ENCODE measurements at regions not wholly inside any gene's neighbourhood (a gene's known extent, or its start where the extent isn't known, plus 50 kb on each side); places are given as distances from the start of the nearest gene placed in this dataset.
"Not testable (repeated sequence)": the region's sequence is repeated elsewhere in the genome, so short reads cannot be mapped to it uniquely, and the experiment has no call there.

DNA sequence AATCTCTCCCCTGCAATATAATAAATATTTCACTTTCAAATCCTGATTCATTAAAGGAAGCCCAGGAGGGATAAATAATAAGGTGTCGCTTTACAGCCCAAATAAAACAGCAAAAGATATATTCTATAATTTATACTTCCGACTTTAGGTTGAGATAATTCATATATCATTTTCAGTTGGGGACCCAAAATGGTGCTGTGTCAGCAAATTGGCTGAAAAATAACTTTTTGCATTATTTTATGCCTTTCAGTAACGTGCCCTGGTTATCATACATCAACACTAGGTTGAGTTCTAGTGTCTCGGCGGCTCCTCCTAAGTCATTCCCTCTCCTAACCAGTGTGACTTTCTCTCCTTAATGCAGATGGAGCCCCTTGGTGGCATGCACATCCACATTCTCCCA lies 278.2 kb downstream of the NXPE2 start (continued):
- TF ChIP-seq, protein P1, sequence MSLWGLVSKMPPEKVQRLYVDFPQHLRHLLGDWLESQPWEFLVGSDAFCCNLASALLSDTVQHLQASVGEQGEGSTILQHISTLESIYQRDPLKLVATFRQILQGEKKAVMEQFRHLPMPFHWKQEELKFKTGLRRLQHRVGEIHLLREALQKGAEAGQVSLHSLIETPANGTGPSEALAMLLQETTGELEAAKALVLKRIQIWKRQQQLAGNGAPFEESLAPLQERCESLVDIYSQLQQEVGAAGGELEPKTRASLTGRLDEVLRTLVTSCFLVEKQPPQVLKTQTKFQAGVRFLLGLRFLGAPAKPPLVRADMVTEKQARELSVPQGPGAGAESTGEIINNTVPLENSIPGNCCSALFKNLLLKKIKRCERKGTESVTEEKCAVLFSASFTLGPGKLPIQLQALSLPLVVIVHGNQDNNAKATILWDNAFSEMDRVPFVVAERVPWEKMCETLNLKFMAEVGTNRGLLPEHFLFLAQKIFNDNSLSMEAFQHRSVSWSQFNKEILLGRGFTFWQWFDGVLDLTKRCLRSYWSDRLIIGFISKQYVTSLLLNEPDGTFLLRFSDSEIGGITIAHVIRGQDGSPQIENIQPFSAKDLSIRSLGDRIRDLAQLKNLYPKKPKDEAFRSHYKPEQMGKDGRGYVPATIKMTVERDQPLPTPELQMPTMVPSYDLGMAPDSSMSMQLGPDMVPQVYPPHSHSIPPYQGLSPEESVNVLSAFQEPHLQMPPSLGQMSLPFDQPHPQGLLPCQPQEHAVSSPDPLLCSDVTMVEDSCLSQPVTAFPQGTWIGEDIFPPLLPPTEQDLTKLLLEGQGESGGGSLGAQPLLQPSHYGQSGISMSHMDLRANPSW (CRISPR knock-in tag; conservative IDR thresholded peaks at IDR 0.05; ENCODE audit: low read depth), result no peak
- no peak for TF ChIP-seq SOX15 (CRISPR knock-in tag; IDR thresholded peaks at IDR 0.05)
- TF ChIP-seq, protein P2, sequence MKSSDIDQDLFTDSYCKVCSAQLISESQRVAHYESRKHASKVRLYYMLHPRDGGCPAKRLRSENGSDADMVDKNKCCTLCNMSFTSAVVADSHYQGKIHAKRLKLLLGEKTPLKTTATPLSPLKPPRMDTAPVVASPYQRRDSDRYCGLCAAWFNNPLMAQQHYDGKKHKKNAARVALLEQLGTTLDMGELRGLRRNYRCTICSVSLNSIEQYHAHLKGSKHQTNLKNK (CRISPR knock-in tag; IDR thresholded peaks at IDR 0.05), result no peak
- TF ChIP-seq PRRX2 (CRISPR knock-in tag; IDR thresholded peaks at IDR 0.05), result no peak
- TF ChIP-seq, protein P3, sequence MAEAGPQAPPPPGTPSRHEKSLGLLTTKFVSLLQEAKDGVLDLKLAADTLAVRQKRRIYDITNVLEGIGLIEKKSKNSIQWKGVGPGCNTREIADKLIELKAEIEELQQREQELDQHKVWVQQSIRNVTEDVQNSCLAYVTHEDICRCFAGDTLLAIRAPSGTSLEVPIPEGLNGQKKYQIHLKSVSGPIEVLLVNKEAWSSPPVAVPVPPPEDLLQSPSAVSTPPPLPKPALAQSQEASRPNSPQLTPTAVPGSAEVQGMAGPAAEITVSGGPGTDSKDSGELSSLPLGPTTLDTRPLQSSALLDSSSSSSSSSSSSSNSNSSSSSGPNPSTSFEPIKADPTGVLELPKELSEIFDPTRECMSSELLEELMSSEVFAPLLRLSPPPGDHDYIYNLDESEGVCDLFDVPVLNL (CRISPR knock-in tag; IDR thresholded peaks at IDR 0.05; ENCODE audit: borderline replicate concordance, low read depth), result no peak
- TF ChIP-seq NFE2L1 (CRISPR knock-in tag; IDR thresholded peaks at IDR 0.05), result no peak
- TF ChIP-seq ESRRA (CRISPR knock-in tag; IDR thresholded peaks at IDR 0.05; ENCODE audit: borderline replicate concordance), result no peak
- TF ChIP-seq MYBL2 (CRISPR knock-in tag; IDR thresholded peaks at IDR 0.05), result no peak
- TF ChIP-seq GTF2I (CRISPR knock-in tag; conservative IDR thresholded peaks at IDR 0.05), result no peak
- TF ChIP-seq, protein P4, sequence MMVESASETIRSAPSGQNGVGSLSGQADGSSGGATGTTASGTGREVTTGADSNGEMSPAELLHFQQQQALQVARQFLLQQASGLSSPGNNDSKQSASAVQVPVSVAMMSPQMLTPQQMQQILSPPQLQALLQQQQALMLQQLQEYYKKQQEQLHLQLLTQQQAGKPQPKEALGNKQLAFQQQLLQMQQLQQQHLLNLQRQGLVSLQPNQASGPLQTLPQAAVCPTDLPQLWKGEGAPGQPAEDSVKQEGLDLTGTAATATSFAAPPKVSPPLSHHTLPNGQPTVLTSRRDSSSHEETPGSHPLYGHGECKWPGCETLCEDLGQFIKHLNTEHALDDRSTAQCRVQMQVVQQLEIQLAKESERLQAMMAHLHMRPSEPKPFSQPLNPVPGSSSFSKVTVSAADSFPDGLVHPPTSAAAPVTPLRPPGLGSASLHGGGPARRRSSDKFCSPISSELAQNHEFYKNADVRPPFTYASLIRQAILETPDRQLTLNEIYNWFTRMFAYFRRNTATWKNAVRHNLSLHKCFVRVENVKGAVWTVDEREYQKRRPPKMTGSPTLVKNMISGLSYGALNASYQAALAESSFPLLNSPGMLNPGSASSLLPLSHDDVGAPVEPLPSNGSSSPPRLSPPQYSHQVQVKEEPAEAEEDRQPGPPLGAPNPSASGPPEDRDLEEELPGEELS (CRISPR knock-in tag; IDR thresholded peaks at IDR 0.05), result no peak

DNA sequence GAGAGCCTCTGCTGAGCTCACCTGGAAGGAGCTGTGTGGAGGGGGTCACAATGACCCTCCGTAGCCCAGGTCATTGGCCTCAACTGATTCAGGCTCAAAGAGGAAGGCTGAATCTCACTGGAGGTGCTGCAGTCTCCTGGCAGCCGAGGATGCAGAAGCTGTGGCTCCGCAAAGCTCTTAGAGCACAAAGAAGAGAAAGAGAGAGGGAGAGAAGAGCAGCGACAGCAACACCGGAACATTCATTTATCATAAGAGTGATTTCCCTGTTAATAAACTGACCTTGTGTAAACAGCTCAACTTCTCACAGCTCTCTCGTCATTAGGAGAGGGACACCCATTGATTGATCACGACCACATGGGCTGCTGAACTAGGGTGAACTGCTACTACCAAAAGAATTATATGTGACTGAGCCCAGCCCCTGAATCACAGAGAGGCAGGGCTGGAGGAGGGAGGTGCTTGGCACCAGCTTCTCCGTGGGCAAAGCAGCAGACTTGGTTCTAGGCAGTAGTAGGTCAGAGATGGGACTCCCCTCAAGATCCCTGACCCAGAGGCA lies 281.7 kb downstream of the NXPE2 start:
- Mint-ChIP-seq H3K9me3 (no peaks in the 10 kb centered on the region), H3K27ac (no peak overlapping the region), H3K4me3 (no peak overlapping the region), H3K36me3 (no peaks in the 10 kb centered on the region), H3K4me1 (peaks cover 17% of the 10 kb centered on the region), H3K27me3 (ENCODE audit: low read depth) (peaks cover 6% of the 10 kb centered on the region; the same call in 1 of the 2 replicates)
- DNase-seq (ENCODE audit: low spot score) (no peak), ATAC-seq (no peak)
- ChIA-PET POLR2A (no interaction called here), CTCF (interaction anchor here (2.1 kb wide), 1 partner anchor 67 kb away, joined by 6 read pairs; no protein-coding TSS in a partner anchor)
- TF ChIP-seq, protein P5, sequence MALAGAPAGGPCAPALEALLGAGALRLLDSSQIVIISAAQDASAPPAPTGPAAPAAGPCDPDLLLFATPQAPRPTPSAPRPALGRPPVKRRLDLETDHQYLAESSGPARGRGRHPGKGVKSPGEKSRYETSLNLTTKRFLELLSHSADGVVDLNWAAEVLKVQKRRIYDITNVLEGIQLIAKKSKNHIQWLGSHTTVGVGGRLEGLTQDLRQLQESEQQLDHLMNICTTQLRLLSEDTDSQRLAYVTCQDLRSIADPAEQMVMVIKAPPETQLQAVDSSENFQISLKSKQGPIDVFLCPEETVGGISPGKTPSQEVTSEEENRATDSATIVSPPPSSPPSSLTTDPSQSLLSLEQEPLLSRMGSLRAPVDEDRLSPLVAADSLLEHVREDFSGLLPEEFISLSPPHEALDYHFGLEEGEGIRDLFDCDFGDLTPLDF (CRISPR knock-in tag; IDR thresholded peaks at IDR 0.05), result no peak
- TF ChIP-seq JAZF1 (CRISPR knock-in tag; IDR thresholded peaks at IDR 0.05) (no peak), ZNF138 (CRISPR knock-in tag; conservative IDR thresholded peaks at IDR 0.05) (no peak), RORB (CRISPR knock-in tag; IDR thresholded peaks at IDR 0.05) (no peak), NFYB (CRISPR knock-in tag; conservative IDR thresholded peaks at IDR 0.05; ENCODE audit: low read depth) (no peak), GTF2I (CRISPR knock-in tag; conservative IDR thresholded peaks at IDR 0.05) (no peak), CBFB (CRISPR knock-in tag; IDR thresholded peaks at IDR 0.05; ENCODE audit: low read depth) (no peak), ZNF423 (CRISPR knock-in tag; IDR thresholded peaks at IDR 0.05) (no peak), ZNF121 (CRISPR knock-in tag; IDR thresholded peaks at IDR 0.05) (no peak), GABPB1 (CRISPR knock-in tag; IDR thresholded peaks at IDR 0.05) (no peak), ZNF416 (CRISPR knock-in tag; IDR thresholded peaks at IDR 0.05) (no peak)

DNA sequence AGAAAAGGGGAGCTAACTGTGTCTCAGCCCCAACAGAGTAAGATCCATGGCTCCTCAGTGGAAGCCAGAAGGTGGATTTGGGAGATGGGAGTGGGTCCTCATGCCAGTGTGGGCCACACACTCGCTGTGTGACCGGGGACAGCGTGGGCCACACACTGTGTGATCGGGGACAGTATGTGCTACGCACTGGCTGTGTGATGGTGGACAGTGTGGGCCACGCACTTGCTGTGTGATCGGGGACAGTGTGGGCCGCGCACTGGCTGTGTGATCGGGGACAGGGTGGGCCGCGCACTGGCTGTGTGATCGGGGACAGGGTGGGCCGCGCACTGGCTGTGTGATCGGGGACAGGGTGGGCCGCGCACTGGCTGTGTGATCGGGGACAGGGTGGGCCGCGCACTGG lies 282.5 kb downstream of the NXPE2 start:
- H3K36me3 Mint-ChIP-seq; DNase-seq (ENCODE audit: low spot score); H3K27ac Mint-ChIP-seq; H3K4me3 Mint-ChIP-seq; POLR2A ChIA-PET; H3K9me3 Mint-ChIP-seq; H3K27me3 Mint-ChIP-seq (ENCODE audit: low read depth); ATAC-seq: not testable (repeated sequence)
- CTCF ChIA-PET, result interaction anchor here (1.2 to 2.1 kb wide), 2 partner anchors 68 to 700 kb away, joined by 3 to 6 read pairs; no protein-coding TSS in a partner anchor
- H3K4me1 Mint-ChIP-seq, result peaks cover 17% of the 10 kb centered on the region

Data from WTC11 (cell line).